HL-60 (cell line): ENCODE measurements at regions not wholly inside any gene's neighbourhood (a gene's known extent, or its start where the extent isn't known, plus 50 kb on each side); places are given as distances from the start of the nearest gene placed in this dataset.

Experiments used
- DNase-seq, 2 experiments: peaks; one replicate each; pipeline ENCODE4 v3.0.0-alpha.2; 2010 to 2020; ENCODE audit warnings: low read depth in 1 of 2, low spot score in 1 of 2
- H3K27ac ChIP-seq: fragments of 250-450 bp; sonication (Bioruptor Pico); replicated peaks from 2 replicates; pipeline ENCODE4 v1.5.1; 2020; ENCODE audit warnings: mild to moderate bottlenecking, moderate library complexity
- H3K27me3 ChIP-seq: fragments of 250-450 bp; sonication (Bioruptor Pico); 2 replicates; pipeline ENCODE4 v1.5.1; 2021; ENCODE audit warnings: mild to moderate bottlenecking, moderate library complexity; ENCODE audit not compliant: insufficient read depth, poor library complexity, severe bottlenecking
- H3K4me3 ChIP-seq: replicated peaks from 2 replicates; pipeline ENCODE4 v1.5.1; 2011; ENCODE audit warnings: mild to moderate bottlenecking, control low read depth, low read length; ENCODE audit not compliant: insufficient read depth
- GABPA ChIP-seq: IDR thresholded peaks from 2 replicates; pipeline ENCODE4 v1.6.1; 2012; ENCODE audit warnings: low read depth
- POLR2AphosphoS5 ChIP-seq: IDR thresholded peaks from 2 replicates; pipeline ENCODE4 v1.6.1; 2012; ENCODE audit warnings: low read depth
- REST ChIP-seq: IDR thresholded peaks from 2 replicates; pipeline ENCODE4 v1.6.1; 2012; ENCODE audit warnings: low read depth; ENCODE audit not compliant: insufficient replicate concordance
- SPI1 ChIP-seq: IDR thresholded peaks from 2 replicates; pipeline ENCODE4 v1.6.1; 2012; ENCODE audit warnings: low read depth, mild to moderate bottlenecking, borderline replicate concordance
- TF ChIP-seq, protein P1 (sequence below): IDR thresholded peaks from one replicate; pipeline ENCODE4 v1.5.1; 2011; ENCODE audit warnings: low read length, control low read depth, inconsistent platforms; ENCODE audit not compliant: insufficient read depth

DNA sequence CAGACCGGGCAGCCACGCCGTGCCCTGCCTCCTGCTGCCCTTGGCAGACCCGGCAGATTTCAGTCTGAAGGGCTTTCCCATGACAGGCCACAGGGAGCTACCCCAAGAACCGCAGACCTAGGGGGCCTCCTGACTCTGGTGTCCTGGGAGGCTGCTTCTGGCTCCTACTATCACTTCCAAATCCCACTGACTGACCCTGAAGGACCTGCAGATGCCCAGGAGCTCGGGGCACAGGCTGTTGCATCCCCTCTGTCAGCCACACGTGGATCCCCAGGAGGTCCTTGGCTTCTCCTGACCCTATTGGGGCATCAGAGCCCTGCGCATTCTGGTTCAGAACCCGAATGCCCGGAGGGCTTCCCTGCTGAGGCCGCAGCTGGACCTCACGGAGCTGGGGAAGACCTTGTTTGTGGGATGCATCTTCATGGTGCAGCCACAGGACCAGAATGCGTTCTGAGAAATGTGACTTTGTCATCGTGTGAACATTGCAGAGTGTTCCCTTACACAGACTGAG lies 81.3 kb upstream of the IRX4 start:
- no peak for TF ChIP-seq SPI1
- no peak for TF ChIP-seq GABPA
- TF ChIP-seq, protein P1, sequence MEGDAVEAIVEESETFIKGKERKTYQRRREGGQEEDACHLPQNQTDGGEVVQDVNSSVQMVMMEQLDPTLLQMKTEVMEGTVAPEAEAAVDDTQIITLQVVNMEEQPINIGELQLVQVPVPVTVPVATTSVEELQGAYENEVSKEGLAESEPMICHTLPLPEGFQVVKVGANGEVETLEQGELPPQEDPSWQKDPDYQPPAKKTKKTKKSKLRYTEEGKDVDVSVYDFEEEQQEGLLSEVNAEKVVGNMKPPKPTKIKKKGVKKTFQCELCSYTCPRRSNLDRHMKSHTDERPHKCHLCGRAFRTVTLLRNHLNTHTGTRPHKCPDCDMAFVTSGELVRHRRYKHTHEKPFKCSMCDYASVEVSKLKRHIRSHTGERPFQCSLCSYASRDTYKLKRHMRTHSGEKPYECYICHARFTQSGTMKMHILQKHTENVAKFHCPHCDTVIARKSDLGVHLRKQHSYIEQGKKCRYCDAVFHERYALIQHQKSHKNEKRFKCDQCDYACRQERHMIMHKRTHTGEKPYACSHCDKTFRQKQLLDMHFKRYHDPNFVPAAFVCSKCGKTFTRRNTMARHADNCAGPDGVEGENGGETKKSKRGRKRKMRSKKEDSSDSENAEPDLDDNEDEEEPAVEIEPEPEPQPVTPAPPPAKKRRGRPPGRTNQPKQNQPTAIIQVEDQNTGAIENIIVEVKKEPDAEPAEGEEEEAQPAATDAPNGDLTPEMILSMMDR = no peak
- no peak for TF ChIP-seq REST
- TF ChIP-seq POLR2AphosphoS5 = no peak
- DNase-seq = no peak
- H3K27me3 ChIP-seq = peaks cover 4% of the 10 kb centered on the region
- H3K4me3 ChIP-seq = no peak overlapping the region
- H3K27ac ChIP-seq = no peak overlapping the region

DNA sequence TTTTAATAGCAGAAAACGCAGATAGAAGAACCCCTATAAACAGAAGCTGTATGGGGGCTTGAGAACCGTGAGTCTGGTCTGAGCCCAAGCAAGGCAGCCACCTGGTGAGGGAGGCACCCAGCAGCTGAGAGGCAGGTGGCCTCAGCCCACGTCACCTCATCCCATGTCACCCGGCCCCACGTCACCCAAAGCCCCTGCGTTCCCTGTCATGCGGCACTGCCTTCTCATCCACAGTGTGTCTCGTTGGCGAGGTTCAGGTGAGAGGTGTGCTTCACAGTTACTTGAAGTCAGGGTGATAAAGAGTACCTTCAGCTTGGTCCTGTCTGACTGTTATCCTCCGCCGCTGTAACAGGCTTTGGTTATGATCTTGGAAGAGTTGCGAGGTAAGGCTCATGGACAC lies 80.6 kb upstream of the IRX4 start:
- DNase-seq = no peak
- peaks cover 4% of the 10 kb centered on the region for H3K27me3 ChIP-seq
- no peak overlapping the region for H3K4me3 ChIP-seq
- no peak for TF ChIP-seq GABPA
- TF ChIP-seq, protein P1 = no peak
- no peak for TF ChIP-seq SPI1
- no peak for TF ChIP-seq REST
- TF ChIP-seq POLR2AphosphoS5 = no peak
- no peak overlapping the region for H3K27ac ChIP-seq

DNA sequence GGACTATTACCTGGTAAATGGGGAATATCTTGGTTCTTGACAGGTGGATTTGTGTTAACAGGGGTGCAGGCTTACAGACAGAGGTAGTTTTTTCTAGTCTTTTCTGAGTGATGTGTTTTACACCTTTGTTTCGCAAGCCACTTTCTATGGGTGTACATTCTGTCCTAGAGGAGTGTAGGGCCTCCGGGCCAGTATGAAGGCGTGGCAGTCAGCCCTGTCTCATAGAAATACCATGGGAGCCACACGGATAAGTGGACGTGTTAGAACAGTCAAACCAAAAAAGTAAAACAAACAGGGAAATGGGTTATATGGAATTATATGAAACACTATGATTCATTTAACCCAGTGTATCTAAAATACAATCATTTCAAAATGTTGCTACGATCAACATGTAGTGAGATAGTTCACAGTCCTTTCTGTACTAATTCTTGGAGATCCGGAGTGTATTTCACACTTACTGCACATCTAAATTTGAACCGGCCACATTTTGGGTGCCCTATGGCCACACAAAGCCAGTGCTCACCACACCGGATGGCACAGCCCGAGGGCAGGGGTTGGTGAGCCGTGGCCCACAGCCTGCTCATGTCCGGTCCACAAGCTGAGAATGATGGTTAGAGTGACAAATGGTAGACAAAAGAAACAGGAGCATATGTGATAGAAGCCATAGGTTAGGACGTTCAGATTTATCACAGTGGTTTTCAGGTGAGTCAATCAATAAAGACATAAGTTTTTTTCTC lies 80.1 kb upstream of the IRX4 start:
- TF ChIP-seq, protein P1 = no peak
- peaks cover 4% of the 10 kb centered on the region for H3K27me3 ChIP-seq
- no peak overlapping the region for H3K27ac ChIP-seq
- no peak overlapping the region for H3K4me3 ChIP-seq
- DNase-seq = no peak
